ENCODE measurements at regions not wholly inside any gene's neighbourhood (a gene's known extent, or its start where the extent isn't known, plus 50 kb on each side); places are given as distances from the start of the nearest gene placed in this dataset.

DNA sequence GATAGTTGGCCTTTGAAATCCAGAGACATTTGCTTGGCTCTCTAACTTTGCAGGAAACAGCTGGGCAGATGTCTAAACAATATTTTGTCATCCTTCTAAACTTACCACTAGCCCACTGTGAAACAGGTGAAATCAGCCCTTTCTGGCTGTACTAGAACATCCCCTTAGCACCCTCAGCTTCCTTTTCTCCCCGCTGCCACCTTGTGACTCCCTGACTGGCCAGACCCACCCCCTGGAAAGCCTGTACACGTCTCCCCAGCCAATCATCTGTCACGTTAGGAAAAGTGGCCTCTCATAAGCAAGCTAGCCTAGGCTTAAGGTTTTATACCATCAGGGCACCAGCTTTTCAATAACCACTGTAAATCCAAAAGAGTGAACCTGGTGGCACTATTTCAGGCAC is 88.6 kb upstream of the E2F3 start:
- no peak for DNase-seq (ENCODE audit: low spot score)

- DNase-seq (ENCODE audit: low spot score), result no peak
Measured at GRCh38 chr6:20313960-20314530, 87.6 kb upstream of the E2F3 start.

DNA sequence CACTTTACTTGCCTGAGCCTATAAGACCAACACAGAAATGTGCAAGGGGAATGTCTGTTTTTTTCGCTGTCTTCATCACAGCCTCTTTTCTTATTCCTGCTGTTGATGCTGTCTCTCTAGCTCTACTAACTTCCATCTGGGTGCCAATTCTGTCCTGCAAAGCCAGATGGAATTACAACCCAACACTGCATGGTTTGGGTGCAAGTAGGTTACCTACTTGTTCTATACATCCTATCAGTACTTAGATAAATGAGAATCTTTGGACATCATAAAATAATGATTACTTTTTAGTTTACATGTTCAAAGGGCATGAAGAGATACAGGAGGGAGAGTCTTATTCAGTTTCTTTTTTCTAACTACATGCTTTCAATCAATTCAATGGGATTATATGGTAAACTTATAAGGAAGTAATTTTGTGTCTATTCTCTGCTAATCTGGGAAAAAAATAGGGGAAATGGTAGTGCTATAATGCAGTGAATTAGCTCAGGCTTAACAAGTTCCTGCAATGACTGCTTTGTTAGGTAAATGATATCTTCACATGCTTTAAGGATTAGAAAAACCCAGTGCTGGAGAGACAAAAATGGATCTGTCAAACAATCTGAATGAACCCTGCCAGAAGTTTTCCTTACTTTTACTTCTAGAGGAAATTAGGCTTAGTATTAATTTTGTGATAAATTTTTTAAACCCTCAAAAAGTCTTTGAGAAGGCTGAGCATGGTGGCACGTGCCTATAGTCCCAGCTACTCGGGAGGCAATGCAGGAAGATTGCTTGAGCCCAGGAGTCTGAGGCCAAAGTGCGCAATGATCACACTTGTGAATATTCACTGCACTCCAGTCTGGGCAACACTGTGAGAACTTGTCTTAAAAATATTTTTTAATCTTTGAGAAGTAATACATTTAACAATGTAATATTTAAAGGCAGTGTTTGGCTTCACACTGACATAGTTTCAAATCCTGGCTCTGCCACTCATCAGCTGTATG is 86.5 kb upstream of the E2F3 start:
- no peak for DNase-seq (ENCODE audit: low spot score)

DNA sequence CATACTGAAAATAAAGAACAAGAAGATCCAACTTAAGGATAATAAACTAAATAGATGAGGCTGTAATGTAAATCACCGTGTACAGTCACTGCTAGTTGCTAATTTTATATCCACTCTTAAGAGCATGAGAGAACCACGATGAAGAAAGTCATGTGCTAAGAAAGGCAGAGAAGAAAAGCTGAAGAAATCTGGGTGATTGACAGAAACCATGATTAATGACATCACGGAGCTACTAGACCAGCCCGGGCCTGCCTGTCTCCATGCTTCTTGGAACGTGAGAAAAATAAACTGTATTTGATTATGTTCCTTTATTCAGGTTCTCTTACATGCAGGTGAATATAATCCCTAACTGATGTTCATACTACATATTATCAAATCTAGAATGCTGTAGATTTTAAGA is 84.2 kb upstream of the E2F3 start:
- DNase-seq (ENCODE audit: low spot score), result no peak

GRCh38 chr6:20318851-20319387 is 82.8 kb upstream of the E2F3 start:
- DNase-seq (ENCODE audit: low spot score), result no peak

GRCh38 chr6:20319520-20320357 is 81.9 kb upstream of the E2F3 start:
- DNase-seq (ENCODE audit: low spot score), result no peak

DNA sequence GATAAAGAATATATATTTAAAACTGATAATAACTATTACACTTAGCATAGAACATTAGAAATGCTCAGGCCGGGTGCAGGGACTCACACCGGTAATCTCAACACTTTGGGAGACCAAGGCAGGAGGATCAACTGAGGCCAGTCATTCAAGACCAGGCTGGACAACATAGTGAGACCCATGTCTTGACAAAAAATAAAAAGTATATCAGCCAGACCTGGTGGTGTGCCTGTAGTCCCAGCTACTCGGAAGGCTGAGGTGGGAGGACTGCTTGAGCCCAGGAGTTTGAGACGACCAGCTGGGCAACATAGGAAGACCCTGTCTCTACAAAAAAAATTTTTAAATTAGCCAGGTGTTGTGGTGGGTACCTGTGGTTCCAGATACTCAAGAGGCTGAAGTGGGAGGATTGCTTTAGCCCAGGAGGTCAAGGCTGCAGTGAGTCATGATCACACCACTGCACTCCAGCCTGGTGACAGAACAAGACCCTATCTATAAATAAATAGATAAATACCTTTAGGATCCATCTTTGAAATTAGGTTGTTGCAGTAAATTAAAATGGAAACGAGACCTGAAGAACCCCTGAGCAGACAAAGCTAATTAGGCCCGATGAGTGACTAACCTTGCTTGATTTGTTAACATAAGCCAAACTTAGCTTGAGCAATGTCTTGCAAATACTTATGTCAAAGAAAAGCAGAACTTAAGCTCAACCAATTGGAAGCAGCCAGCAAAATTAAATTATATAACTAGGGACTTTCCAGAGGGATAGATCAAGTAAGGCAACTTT is 75.8 kb upstream of the E2F3 start:
- DNase-seq (ENCODE audit: low spot score), result no peak

DNA sequence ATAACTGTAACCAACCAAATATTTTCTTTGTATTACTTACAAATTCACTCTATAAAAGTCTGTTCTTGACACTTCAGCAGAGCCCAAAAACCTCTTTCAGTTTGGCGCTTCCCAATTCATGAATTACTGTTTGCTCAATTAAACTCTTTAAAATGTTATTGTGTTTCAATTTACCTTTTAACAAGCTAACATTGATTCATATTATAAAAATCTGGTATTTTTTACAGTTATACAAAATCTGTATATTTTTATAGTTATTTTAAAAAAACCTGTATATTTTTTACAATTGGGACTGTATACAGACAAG is 75.3 kb upstream of the E2F3 start:
- no peak for DNase-seq (ENCODE audit: low spot score)

GRCh38 chr6:20327141-20327540 is 74.5 kb upstream of the E2F3 start:
- DNase-seq (ENCODE audit: low spot score), result no peak

GRCh38 chr6:20328266-20328923 is 73.3 kb upstream of the E2F3 start:
- peak; percentile 37 for DNase-seq (ENCODE audit: low spot score)

- no peak for DNase-seq (ENCODE audit: low spot score)
Measured at GRCh38 chr6:20328924-20329300, 72.8 kb upstream of the E2F3 start.

GRCh38 chr6:20331042-20331441 is 70.6 kb upstream of the E2F3 start:
- no peak for DNase-seq (ENCODE audit: low spot score)

DNA sequence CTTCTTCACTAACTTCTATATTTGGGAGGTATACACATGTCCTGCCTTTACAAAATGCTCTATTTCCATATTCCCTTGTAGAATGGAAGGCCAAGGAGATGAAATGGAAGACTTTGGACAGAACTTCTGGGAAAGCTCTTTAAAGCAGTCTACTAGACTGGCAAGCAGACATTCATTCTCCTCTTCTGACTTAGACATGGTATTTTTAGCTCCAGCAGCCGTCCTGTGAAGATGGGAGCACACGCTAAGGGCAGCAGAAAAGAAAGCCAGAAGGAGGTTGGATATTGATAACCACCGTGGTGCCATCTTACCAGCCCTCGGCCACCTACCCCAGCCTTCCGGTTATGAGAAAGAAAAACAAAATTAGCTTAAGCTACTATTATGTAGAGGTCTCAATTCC is 70.1 kb upstream of the E2F3 start:
- DNase-seq (ENCODE audit: low spot score), result no peak

DNA sequence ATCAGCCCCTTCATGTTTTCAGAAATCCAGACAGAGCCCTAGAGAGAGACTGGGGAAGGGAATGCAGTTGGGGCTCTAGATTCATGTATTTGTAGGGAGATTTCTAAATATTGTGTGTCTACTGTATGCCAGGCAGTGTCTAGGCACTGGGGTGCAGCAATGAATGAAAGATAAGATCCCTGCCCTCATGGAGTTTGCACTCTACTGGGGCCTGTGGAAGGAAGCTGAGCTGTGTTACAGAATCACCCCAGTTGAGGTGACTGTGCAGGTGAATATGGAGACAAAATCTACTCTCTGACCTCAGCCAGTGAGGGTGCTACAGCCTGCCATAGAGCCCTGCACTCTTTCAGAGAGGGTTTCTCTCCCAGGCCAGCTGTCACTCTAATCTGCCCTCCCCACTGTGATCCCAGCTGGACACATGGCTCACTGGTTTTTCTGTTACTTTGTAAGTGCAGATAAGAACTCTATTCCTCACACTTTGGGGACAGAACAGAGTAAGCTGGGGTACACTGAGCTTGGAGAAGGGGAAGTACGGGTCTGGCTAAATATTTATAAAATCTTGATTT is 69.2 kb upstream of the E2F3 start:
- DNase-seq (ENCODE audit: low spot score), result no peak

- no peak for DNase-seq (ENCODE audit: low spot score)
Measured at GRCh38 chr6:20333721-20334269, 67.9 kb upstream of the E2F3 start.

DNA sequence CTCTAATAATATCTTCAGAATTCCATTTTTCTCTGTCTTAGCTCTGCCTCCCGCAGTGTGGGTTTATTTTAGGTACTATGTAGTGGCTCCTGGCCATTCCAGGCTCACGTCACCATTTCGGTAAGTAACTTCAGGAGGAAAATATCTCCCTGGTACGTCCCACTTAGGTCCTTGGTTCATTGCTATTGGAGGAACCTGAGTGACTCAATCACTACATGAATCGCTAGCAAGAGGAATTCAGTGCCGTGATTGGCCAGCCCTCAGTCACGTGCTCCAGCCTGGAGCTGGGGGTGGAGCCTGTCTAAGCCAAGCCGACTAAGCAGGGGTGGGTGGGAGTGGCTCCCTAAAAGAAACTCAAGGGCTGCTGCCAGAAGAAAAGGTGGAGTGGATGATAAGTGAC is 67.3 kb upstream of the E2F3 start:
- no peak for DNase-seq (ENCODE audit: low spot score)

DNA sequence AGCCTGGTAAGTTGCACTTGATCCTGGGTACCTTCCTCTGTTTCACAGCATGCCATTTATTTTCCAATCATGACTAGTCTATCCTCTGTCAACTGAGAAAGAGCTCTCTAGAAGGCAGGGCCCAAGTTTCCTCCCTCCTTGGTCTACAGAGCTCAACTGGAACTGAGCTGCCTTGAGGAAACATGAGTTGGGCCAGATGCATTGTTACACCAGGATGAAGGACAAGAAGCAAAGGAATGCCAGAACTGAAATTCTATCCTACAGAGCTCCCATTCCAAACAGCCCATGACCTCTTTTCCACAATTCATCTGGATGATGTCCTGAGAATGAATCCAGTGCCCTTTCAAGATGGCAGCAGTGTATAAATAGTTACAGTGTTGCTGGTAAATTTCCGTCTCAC is 66.7 kb upstream of the E2F3 start:
- no peak for DNase-seq (ENCODE audit: low spot score)

- DNase-seq (ENCODE audit: low spot score), result no peak
Measured at GRCh38 chr6:20335872-20336271, 65.8 kb upstream of the E2F3 start.

- DNase-seq (ENCODE audit: low spot score), result peak; percentile 72
Measured at GRCh38 chr6:20338156-20338555, 63.5 kb upstream of the E2F3 start.

DNA sequence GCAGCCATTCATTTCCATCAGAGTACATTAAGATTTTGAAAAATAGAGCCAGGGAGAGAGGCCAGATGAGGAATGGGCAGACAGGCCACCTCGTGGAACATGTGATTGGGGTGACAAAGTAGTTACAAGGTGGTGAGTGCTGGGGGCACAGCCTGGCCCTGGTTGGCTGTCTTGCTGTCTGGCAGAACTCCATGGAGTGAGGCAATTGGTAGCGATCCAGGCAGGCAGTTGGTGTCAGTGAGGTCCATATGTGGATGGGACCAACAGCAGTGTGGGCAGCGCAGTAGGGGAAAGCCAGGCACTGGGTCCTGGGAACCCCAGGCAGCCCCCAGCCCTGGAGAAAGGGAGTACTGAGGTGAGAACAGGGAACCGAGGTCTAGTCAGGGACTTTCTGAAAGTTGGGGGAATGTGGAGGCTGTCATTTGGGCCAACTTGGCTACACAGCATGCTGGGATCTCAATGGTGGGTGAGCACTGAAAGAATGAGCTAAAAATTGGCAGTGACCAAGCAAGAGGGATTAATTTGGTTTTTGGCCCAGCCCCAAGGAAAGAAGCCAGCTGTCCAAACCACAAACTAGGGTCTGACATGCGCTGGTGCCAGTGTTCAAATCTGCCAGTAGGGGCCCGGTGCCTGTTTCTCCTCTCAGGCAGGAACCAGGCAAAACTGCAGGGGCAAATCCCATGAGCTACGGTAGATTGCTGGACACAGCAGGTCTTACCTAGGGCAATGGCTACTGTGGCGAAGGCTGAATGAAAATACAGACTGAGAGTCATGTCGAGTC is 61.4 kb upstream of the E2F3 start:
- no peak for DNase-seq (ENCODE audit: low spot score)

Measured in kidney tubule cell (primary cell).